KMS-11 (cell line): ENCODE measurements at regions not wholly inside any gene's neighbourhood (a gene's known extent, or its start where the extent isn't known, plus 50 kb on each side); places are given as distances from the start of the nearest gene placed in this dataset.

ENCODE experiments used
- H2AFZ ChIP-seq: fragments of 200-600 bp; sonication (generic); 2 replicates; pipeline ENCODE4 v1.6.1; 2016; ENCODE audit warnings: antibody characterized with exemption, mixed run types, low read depth
- H3K27ac ChIP-seq: fragments of 200-600 bp; sonication (generic); 2 replicates; pipeline ENCODE4 v1.6.1; 2016; ENCODE audit warnings: mild to moderate bottlenecking, mixed run types
- H3K27me3 ChIP-seq: fragments of 200-600 bp; sonication (generic); 2 replicates; pipeline ENCODE4 v1.6.1; 2017; ENCODE audit warnings: mild to moderate bottlenecking, low read depth, mixed run types, moderate library complexity; ENCODE audit not compliant: insufficient read depth
- H3K36me3 ChIP-seq: fragments of 200-600 bp; sonication (generic); 2 replicates; pipeline ENCODE4 v1.6.1; 2017; ENCODE audit warnings: mild to moderate bottlenecking, mixed run types; ENCODE audit not compliant: insufficient read depth
- H3K4me1 ChIP-seq: fragments of 200-600 bp; sonication (generic); 2 replicates; pipeline ENCODE4 v1.6.1; 2016; ENCODE audit warnings: mild to moderate bottlenecking, low read depth, mixed run types; ENCODE audit not compliant: poor library complexity, severe bottlenecking
- H3K4me2 ChIP-seq: fragments of 200-600 bp; sonication (generic); 2 replicates; pipeline ENCODE4 v1.7.0; 2016; ENCODE audit warnings: mild to moderate bottlenecking, mixed run types
- H3K4me3 ChIP-seq: fragments of 200-600 bp; sonication (generic); IDR thresholded peaks from 2 replicates; pipeline ENCODE4 v1.6.1; 2017; ENCODE audit warnings: low read depth, low read length, mixed read lengths; ENCODE audit not compliant: insufficient read depth
- H3K79me2 ChIP-seq: fragments of 200-600 bp; sonication (generic); 2 replicates; pipeline ENCODE4 v1.6.1; 2016; ENCODE audit warnings: low read depth, mixed run types; ENCODE audit not compliant: insufficient read depth
- H3K9ac ChIP-seq: fragments of 200-600 bp; sonication (generic); 2 replicates; pipeline ENCODE4 v1.6.1; 2016; ENCODE audit warnings: mild to moderate bottlenecking, mixed run types
- H4K20me1 ChIP-seq: fragments of 200-600 bp; sonication (generic); 2 replicates; pipeline ENCODE4 v1.6.1; 2016; ENCODE audit warnings: mild to moderate bottlenecking, mixed run types; ENCODE audit not compliant: insufficient read depth
- TF ChIP-seq, protein P1 (sequence below): fragments of 200-600 bp; sonication (generic); conservative IDR thresholded peaks from 2 replicates; pipeline ENCODE4 v1.6.1; 2017; ENCODE audit warnings: low read depth, mild to moderate bottlenecking, antibody characterized with exemption, low read length, moderate library complexity, mixed read lengths

DNA sequence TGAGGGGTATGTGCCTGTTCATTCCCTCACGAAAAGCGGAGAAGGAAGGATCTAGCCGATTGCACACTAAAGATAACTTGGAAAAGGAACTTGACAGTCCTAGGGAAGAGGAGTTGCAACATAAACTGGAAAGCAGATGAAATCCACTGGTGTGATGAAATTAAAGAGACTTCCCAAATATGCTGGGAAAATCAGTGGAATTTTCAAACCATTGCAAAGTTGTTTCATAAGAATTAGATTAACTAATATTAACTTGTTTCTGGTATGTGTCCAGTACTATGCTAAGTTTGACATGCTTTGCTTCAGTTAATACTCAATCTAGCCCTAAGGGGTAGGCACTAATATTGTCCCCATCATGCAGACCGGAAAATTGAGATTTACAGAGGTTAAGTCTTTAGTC, 222.7 kb downstream of the IKZF2 start:
- no peak overlapping the region for H3K9ac ChIP-seq
- H3K4me3 ChIP-seq, result no peak overlapping the region
- H4K20me1 ChIP-seq, result no peaks in the 10 kb centered on the region
- no peaks in the 10 kb centered on the region for H3K79me2 ChIP-seq
- TF ChIP-seq, protein P1, sequence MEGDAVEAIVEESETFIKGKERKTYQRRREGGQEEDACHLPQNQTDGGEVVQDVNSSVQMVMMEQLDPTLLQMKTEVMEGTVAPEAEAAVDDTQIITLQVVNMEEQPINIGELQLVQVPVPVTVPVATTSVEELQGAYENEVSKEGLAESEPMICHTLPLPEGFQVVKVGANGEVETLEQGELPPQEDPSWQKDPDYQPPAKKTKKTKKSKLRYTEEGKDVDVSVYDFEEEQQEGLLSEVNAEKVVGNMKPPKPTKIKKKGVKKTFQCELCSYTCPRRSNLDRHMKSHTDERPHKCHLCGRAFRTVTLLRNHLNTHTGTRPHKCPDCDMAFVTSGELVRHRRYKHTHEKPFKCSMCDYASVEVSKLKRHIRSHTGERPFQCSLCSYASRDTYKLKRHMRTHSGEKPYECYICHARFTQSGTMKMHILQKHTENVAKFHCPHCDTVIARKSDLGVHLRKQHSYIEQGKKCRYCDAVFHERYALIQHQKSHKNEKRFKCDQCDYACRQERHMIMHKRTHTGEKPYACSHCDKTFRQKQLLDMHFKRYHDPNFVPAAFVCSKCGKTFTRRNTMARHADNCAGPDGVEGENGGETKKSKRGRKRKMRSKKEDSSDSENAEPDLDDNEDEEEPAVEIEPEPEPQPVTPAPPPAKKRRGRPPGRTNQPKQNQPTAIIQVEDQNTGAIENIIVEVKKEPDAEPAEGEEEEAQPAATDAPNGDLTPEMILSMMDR, result no peak
- H3K36me3 ChIP-seq, result no peaks in the 10 kb centered on the region
- no peak overlapping the region for H3K27ac ChIP-seq
- H2AFZ ChIP-seq, result no peak overlapping the region
- no peak overlapping the region for H3K4me2 ChIP-seq
- no peaks in the 10 kb centered on the region for H3K4me1 ChIP-seq
- no peaks in the 10 kb centered on the region for H3K27me3 ChIP-seq

DNA sequence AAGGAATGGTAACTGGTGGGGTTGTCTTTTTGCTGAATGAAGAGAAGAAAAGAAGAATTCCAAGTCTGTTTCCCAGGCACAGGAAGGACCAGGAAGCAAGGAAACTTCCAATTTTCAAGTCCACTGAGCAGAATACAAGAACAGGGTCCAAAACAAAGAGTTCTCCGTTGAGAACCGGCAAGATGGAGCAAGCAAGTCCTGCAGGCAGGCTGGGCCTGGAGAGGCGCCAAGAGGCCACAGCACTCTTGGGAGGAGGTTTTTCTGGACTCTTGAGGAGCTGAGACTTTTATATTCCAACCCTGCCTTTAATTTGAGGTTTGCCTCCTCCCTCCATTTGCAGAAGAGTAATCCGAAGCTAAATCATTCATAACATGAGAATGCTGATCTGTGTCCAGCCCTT, 224.5 kb downstream of the IKZF2 start:
- H2AFZ ChIP-seq, result no peak overlapping the region
- no peak overlapping the region for H3K9ac ChIP-seq
- H3K4me2 ChIP-seq, result no peak overlapping the region
- H3K79me2 ChIP-seq, result no peaks in the 10 kb centered on the region
- no peaks in the 10 kb centered on the region for H3K4me1 ChIP-seq
- no peaks in the 10 kb centered on the region for H3K27me3 ChIP-seq
- H3K27ac ChIP-seq, result no peak overlapping the region
- H3K36me3 ChIP-seq, result no peaks in the 10 kb centered on the region
- H3K4me3 ChIP-seq, result no peak overlapping the region
- TF ChIP-seq, protein P1, result no peak
- H4K20me1 ChIP-seq, result no peaks in the 10 kb centered on the region

- Histone ChIP-seq H3K4me1 (no peaks in the 10 kb centered on the region), H3K36me3 (no peaks in the 10 kb centered on the region), H3K27me3 (no peaks in the 10 kb centered on the region), H3K79me2 (no peaks in the 10 kb centered on the region), H4K20me1 (no peaks in the 10 kb centered on the region), H3K4me2 (no peak overlapping the region), H2AFZ (no peak overlapping the region), H3K4me3 (no peak overlapping the region), H3K9ac (no peak overlapping the region), H3K27ac (no peak overlapping the region)
- TF ChIP-seq, protein P1, result no peak
These were observed 228.0 kb downstream of the IKZF2 start for GRCh38 chr2:212923393-212923792.

DNA sequence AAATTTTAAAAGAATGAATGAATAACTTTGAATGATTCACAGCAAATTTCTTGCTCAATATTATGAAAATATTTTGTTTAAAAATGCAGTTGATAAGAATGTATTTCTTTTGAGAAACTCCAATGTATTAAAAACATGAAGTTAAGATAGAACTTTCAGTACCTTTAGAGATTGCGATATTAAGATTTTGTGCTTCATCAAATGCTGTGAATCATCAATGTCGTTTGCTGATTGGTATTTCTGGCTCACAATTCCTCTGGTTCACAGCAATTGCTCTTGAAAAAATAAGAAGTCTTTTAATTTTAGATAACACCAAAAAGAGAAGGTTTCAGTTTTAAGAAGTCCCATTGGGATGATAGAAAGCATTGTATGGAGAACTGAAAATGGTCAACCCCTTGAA, 228.7 kb downstream of the IKZF2 start:
- no peak overlapping the region for H3K4me2 ChIP-seq
- no peaks in the 10 kb centered on the region for H3K27me3 ChIP-seq
- no peaks in the 10 kb centered on the region for H3K4me1 ChIP-seq
- no peak overlapping the region for H3K4me3 ChIP-seq
- no peaks in the 10 kb centered on the region for H3K36me3 ChIP-seq
- TF ChIP-seq, protein P1, result no peak
- no peaks in the 10 kb centered on the region for H4K20me1 ChIP-seq
- H3K27ac ChIP-seq, result no peak overlapping the region
- no peaks in the 10 kb centered on the region for H3K79me2 ChIP-seq
- H3K9ac ChIP-seq, result no peak overlapping the region
- H2AFZ ChIP-seq, result no peak overlapping the region
